CD4-positive, alpha-beta T cell treated with Interleukin-15 for 4 hours (primary cell): ENCODE measurements at regions not wholly inside any gene's neighbourhood (a gene's known extent, or its start where the extent isn't known, plus 50 kb on each side); places are given as distances from the start of the nearest gene placed in this dataset.

Source experiments
- DNase-seq: peaks from one replicate; pipeline ENCODE4 v3.0.0-alpha.2; 2020; ENCODE audit warnings: low spot score

DNA sequence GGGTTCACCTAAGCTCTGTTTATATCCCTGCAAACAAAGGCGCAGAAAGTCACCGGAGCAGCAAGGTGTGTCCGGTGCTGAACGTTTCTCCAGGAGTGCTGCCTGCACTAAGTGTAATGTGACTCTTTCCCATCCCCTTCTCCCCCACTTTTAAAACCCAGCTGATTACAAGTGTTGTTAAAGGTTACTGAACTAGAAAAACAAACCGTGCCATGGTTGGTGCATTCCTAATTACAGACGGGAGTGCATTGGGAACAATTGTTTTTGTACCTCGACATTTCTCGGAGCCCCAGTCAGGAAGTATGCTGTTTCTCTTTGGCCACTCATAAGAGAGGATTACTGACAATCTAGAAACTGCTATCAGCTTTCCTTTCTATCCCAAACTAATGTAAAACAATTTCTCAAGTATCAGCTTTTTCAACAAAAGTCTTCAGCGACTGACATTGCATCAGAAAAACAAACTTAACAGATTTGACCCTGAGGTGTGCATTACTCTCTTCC lies 441.0 kb upstream of the SALL1 start:
- DNase-seq, result no peak

DNA sequence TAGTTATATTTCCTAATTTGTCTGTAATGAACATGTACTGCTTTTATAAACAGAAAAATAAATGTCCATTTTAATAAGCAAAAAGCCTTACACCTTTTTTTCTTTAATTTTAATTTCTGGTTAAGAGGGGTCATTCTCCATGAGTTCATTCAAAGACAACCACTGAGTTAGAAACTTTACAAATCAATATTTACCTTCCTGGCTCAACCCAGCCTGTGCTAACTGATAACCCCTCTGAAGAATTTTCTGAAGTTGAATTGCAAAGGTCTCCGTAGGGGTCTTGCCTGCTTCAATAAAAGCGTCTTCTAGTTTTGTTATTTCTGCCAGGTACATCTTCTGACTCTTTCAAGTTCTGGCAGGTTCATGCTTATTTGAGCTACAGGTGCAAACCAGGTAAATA lies 440.4 kb upstream of the SALL1 start:
- DNase-seq, result no peak

- DNase-seq, result no peak
These were observed 428.7 kb upstream of the SALL1 start for GRCh38 chr16:51579652-51580360.

DNA sequence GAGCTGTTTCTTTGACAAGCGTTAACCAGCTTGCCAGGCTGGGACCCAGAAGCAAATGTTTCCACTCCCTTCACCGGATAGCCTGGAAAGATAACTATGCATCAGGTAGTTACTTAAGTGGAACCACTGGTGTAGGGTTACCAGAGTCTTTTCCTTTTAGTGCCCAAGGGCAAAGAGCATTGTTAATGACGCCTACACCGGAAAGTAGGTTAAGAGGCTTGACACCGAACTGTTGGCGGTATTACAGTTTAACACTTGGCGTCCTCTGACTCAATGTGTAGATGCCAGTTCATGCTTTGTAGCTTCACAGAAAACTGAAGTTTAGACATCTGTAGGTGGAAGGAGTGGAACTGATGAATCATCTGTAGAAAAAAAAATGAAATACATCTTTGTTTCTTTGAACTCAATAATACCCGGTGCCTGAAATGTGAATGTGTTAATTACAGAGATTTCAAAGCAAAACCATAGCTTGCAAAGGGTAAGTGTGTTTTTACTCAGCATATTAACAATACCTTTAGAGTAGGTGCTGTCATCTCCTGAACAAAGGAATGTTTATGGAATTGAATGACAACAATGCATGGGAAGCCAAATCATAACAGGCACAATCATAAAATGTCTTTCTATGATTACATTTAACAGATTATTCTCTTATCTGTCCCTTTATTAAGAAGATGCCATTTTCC lies 426.7 kb upstream of the SALL1 start:
- DNase-seq, result no peak

DNA sequence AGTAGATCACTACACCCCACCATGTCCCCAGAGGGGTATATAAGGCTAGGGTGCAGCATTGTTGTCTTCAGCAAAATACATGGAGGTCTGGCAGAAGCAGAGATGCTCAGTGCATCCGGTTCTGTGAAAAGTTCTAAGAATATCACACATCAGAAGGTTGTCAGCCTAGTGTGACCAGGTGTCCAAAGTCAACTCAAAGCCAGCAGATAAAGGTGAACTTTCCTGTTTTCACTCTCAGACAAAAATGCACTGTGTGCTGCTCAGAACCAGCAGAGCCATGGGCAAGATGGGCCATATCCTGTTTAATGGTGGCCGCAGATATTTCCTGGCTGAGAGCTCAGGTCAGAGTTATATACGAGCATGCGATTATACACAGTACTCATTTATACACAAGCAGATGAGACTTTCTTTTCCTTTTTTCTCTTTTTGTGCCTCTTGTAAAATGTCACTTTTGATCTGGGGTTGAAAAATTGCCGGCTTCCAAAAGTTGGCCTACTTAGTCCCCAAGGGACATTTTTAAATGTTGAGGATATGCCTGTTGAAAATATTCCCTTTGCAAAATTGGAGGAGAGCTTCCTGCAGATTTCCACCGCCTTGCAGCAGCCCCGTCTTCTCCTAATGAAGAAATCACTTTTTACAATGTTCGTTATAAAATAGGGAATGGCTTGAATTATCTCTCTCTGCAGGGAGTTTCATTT lies 425.6 kb upstream of the SALL1 start:
- no peak for DNase-seq

GRCh38 chr16:51573191-51573590 lies 422.1 kb upstream of the SALL1 start:
- no peak for DNase-seq

- DNase-seq, result no peak
These were observed 418.3 kb upstream of the SALL1 start for GRCh38 chr16:51569203-51569931.

DNA sequence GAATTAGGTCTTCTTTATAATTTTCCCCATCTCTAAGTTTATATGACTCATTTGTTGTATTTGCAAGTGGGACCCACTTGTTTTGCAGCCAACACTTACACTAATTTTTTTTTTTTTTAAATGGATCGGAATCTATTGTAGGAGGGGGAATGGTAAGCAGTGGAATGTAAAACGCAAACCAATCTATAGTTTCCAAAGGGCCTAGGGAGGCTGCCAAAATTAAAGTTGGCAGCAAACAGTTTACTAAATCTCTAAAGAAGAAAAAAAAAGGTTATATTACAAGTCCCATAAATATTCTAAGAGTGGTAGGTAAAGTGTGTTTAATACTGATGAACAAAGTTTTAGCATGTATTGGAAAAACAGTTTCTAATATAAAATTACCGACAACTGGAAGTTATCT lies 416.8 kb upstream of the SALL1 start:
- no peak for DNase-seq

DNA sequence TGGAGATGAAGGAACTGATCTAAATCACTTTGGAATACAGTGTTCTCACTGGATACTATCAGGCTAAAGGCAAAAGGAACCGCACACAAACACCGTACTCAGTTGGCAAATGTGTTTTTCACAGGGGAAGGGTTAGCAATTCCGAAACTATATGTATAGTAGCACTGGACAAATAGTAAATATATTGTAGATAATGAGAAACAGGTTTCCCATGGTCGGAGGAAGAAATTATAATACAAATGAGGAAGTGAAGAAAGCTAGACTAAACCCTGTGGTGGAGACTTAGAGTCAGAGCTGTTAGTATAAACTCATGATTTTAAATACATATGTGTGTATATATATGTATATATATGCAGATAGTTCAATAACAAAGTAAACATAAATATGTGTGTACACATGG lies 414.1 kb upstream of the SALL1 start:
- DNase-seq, result no peak

GRCh38 chr16:51562891-51563290 lies 411.8 kb upstream of the SALL1 start:
- DNase-seq, result no peak

GRCh38 chr16:51559901-51560300 lies 408.8 kb upstream of the SALL1 start:
- no peak for DNase-seq

- DNase-seq, result no peak
These were observed 406.6 kb upstream of the SALL1 start for GRCh38 chr16:51557670-51558069.

DNA sequence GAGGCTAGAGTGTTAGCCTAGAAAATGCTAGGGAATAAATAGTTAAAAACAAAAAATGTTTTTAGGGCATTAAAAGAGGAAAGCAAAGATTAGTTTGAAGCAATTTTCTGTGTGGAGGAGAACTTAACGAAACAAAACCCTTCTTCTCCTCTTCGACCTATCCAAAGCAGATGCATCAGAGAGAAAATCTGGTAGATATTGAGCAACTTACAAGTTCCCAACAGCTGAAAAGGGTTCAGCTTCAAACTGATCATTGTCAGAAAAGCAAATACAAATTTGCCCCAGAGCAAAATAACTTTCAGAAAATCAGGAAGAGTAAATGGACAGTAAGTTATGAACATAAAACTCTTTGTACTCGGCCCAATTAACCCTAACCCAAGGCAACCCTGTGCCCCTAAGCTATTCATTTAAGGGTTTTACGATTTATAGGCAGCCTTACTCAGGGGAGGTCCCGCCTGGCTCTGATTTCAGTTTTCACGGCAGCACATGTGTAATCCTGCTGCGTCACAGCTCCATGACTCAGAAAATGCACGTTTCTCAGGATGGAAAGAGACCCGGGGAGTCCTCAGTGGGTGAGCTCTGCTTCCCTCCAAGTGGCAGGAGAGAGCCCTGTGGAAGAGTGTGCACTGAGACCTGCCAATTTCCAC lies 405.7 kb upstream of the SALL1 start:
- DNase-seq, result no peak

- no peak for DNase-seq
These were observed 402.8 kb upstream of the SALL1 start for GRCh38 chr16:51553910-51554309.

DNA sequence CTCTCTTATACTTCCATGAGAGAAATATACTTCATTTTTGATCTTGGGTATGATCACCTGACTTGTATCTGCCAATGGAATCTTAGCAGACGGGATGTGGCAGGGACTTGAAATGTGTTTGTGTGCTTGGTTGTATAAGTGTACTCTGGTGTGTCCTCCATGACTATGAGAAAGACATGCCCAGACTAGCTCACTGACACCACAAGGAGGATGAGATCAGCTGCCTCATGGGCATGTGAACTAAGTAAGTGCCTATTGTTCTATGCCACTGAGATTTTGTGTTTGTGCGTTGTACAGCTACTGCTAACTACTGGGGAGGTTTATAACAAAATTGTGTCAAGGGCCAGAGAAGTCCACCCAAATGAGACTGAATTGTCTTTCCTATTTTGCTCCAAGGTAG lies 402.2 kb upstream of the SALL1 start:
- DNase-seq, result no peak

- no peak for DNase-seq
These were observed 399.8 kb upstream of the SALL1 start for GRCh38 chr16:51550800-51551347.

GRCh38 chr16:51549836-51550235 lies 398.8 kb upstream of the SALL1 start:
- DNase-seq, result no peak

DNA sequence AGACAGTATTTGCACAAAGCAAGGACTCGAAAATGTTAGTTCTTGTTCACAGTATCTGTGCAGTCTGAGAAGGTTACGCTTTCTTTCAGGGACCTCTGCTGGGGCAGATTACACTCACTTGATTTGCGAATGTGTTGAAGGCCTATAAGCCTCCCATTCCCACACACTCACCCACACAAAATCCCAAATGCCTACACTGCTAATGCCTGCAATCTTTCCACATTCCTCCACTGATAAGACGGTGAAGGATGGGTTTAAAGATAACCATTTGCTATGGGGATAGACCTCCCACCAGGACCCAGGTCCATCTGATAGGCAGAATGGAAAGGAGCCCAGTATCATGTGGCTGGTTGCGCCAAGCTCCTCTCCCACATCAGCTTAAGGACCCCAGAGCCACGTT lies 394.9 kb upstream of the SALL1 start:
- DNase-seq, result no peak

DNA sequence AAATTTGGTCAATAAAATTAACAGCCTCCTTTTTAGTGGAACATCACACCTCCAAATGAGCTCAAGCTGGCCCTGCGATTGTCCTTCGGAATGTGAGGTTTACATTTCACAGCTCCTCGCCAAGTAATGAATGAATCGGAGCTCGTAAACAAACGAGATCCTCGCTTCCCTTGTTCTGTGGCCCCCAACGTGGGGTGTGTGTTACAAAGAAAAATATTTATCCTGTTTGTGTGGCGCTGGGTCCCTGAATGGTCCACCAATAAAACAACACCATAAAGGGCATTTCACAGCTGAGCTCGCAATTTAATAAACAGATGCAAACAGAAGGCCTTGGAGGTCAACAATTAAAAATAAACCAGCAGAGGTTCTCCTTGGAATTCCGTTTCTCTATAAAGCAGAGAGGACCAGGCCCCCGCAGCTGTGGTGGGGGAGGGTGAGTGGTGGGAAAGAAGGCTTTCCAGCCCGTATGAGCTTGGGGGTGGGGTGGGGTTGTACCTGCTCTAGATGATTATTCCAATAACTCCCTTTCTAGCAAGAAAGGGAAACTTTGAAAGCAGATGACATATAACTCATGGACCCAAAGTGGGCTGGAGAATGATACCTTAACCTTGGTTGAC lies 393.9 kb upstream of the SALL1 start:
- no peak for DNase-seq

DNA sequence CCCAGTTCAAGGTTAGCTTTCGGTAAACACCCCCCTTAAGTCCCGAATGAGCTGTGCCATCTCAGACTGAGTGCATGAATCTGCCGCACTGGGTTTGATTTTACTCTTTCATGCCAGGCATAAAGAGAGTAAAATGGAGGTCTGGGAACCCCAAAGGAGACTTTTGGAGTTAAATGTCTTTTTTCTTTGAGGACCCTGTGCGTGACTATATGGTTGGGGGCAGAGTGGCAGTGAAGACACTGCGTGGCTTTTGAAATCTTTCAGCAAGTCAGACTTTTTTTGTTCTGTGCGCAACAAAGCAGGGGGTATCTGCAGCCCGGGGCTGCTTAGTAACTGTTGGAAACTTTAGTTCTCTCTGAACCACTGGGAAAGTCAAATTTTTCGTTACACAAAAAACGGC lies 392.9 kb upstream of the SALL1 start:
- DNase-seq, result no peak
